ENCODE measurements at regions not wholly inside any gene's neighbourhood (a gene's known extent, or its start where the extent isn't known, plus 50 kb on each side); places are given as distances from the start of the nearest gene placed in this dataset.

- Histone ChIP-seq H3K36me3 (no peaks in the 10 kb centered on the region), H3K27ac (no peak overlapping the region), H3K27me3 (no peaks in the 10 kb centered on the region), H3K4me1 (no peaks in the 10 kb centered on the region), H3K9me3 (peaks cover 0 to 3% (median 0%) of the 10 kb centered on the region in 4 donors), H3K4me3 (no peak overlapping the region)
- ATAC-seq: no peak
- intact Hi-C loops (cut with DNase I): no loop called here
- no peak for TF ChIP-seq POLR2A (IDR thresholded peaks at IDR 0.05)
- TF ChIP-seq, protein P1, sequence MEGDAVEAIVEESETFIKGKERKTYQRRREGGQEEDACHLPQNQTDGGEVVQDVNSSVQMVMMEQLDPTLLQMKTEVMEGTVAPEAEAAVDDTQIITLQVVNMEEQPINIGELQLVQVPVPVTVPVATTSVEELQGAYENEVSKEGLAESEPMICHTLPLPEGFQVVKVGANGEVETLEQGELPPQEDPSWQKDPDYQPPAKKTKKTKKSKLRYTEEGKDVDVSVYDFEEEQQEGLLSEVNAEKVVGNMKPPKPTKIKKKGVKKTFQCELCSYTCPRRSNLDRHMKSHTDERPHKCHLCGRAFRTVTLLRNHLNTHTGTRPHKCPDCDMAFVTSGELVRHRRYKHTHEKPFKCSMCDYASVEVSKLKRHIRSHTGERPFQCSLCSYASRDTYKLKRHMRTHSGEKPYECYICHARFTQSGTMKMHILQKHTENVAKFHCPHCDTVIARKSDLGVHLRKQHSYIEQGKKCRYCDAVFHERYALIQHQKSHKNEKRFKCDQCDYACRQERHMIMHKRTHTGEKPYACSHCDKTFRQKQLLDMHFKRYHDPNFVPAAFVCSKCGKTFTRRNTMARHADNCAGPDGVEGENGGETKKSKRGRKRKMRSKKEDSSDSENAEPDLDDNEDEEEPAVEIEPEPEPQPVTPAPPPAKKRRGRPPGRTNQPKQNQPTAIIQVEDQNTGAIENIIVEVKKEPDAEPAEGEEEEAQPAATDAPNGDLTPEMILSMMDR (IDR thresholded peaks at IDR 0.05): no peak
- 58% methylated on average over 2 of the region's 3 CpGs for WGBS (ENCODE audit: insufficient coverage, low coverage, low lambda C conversion rate, missing lambda C conversion rate)
- DNase-seq: no peak
Measured at GRCh38 chr15:100807028-100807427, 72.6 kb upstream of the ALDH1A3 start.

DNA sequence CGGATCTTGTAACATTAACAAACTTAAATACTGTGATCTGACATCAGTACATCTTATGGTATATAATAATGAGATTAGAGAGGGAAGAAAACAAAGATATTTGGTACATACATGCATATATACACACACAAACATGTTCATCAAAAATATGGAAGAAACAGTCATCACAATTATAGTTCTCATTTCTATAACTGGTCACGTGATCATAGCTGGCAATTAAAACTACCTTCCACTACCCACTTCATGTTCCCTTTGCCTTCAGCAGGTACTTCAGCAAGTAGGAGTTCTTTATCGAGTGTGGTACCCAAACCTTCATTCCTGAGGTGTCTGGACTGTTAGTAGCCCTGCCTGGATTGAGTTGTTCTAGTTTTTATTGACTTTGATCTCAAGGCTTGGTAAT, 70.9 kb upstream of the ALDH1A3 start:
- Histone ChIP-seq H3K27me3 (no peaks in the 10 kb centered on the region), H3K9me3 (peaks cover 0 to 3% (median 0%) of the 10 kb centered on the region in 4 donors), H3K36me3 (no peaks in the 10 kb centered on the region), H3K4me1 (no peaks in the 10 kb centered on the region), H3K27ac (no peak overlapping the region), H3K4me3 (no peak overlapping the region)
- intact Hi-C loops (cut with DNase I): no loop called here
- no peak for TF ChIP-seq POLR2A (IDR thresholded peaks at IDR 0.05)
- TF ChIP-seq, protein P1 (IDR thresholded peaks at IDR 0.05): no peak
- ATAC-seq: no peak
- DNase-seq: no peak
- 62% methylated on average over 3 of the region's 3 CpGs for WGBS (ENCODE audit: insufficient coverage, low coverage, low lambda C conversion rate, missing lambda C conversion rate)

- DNase-seq (no peak), ATAC-seq (no peak)
- no peak for TF ChIP-seq POLR2A (IDR thresholded peaks at IDR 0.05)
- TF ChIP-seq, protein P1 (IDR thresholded peaks at IDR 0.05): no peak
- no peaks in the 10 kb centered on the region for H3K27me3 ChIP-seq
- H3K4me3 ChIP-seq: no peak overlapping the region
- H3K27ac ChIP-seq: no peak overlapping the region
- H3K9me3 ChIP-seq: peaks cover 0 to 3% (median 0%) of the 10 kb centered on the region in 4 donors
- intact Hi-C loops (cut with DNase I): no loop called here
- no peaks in the 10 kb centered on the region for H3K4me1 ChIP-seq
- no peaks in the 10 kb centered on the region for H3K36me3 ChIP-seq
Measured at GRCh38 chr15:100809151-100809550, 70.5 kb upstream of the ALDH1A3 start.

DNA sequence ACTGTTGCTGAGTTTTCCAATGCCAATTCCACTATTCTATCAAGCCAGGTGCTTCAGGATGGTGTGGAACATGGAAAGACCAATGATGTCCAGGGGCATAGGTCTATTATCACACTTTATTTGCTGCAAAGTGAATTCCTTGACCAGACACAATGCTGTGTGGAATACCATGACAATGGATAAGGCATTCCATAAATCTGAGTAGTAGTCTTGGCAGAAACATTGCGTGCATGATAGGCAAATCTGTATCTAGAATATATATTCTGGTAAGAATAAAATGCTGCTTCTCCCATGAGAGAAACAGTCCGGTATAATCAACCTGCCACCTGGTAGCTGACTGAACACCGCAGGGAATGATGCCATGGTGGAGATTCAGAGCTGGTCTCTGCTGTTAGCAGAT, 70.0 kb upstream of the ALDH1A3 start:
- no peak for TF ChIP-seq POLR2A (IDR thresholded peaks at IDR 0.05)
- TF ChIP-seq, protein P1 (IDR thresholded peaks at IDR 0.05): no peak
- no peaks in the 10 kb centered on the region for H3K36me3 ChIP-seq
- no peak overlapping the region for H3K27ac ChIP-seq
- WGBS (ENCODE audit: insufficient coverage, low coverage, low lambda C conversion rate, missing lambda C conversion rate): 93% methylated on average over 2 of the region's 3 CpGs
- no peaks in the 10 kb centered on the region for H3K4me1 ChIP-seq
- DNase-seq (no peak), ATAC-seq (no peak)
- H3K4me3 ChIP-seq: no peak overlapping the region
- intact Hi-C loops (cut with DNase I): no loop called here
- H3K9me3 ChIP-seq: peaks cover 0 to 3% (median 0%) of the 10 kb centered on the region in 4 donors
- H3K27me3 ChIP-seq: no peaks in the 10 kb centered on the region

- Histone ChIP-seq H3K36me3 (no peaks in the 10 kb centered on the region), H3K9me3 (peaks cover 0 to 3% (median 0%) of the 10 kb centered on the region in 4 donors), H3K27ac (no peak overlapping the region), H3K4me3 (no peak overlapping the region), H3K4me1 (no peaks in the 10 kb centered on the region), H3K27me3 (no peaks in the 10 kb centered on the region)
- TF ChIP-seq, protein P1 (IDR thresholded peaks at IDR 0.05): no peak
- TF ChIP-seq POLR2A (IDR thresholded peaks at IDR 0.05): no peak
- WGBS (ENCODE audit: insufficient coverage, low coverage, low lambda C conversion rate, missing lambda C conversion rate): 71% methylated on average over 2 of the region's 2 CpGs
- intact Hi-C loops (cut with DNase I): no loop called here
- no peak for ATAC-seq
- DNase-seq: no peak
Measured at GRCh38 chr15:100810229-100810628, 69.4 kb upstream of the ALDH1A3 start.
